ENCODE measurements at regions not wholly inside any gene's neighbourhood (a gene's known extent, or its start where the extent isn't known, plus 50 kb on each side); places are given as distances from the start of the nearest gene placed in this dataset.

- FAIRE-seq (no peak), DNase-seq (ENCODE audit: low read depth) (peak; percentile 22)
- Histone ChIP-seq H3K27me3 (ENCODE audit: control insufficient read depth, insufficient read depth, low read length) (no peaks in the 10 kb centered on the region), H3K36me3 (ENCODE audit: control insufficient read depth, insufficient read depth, low read length) (no peaks in the 10 kb centered on the region), H3K4me3 (ENCODE audit: low read depth, low read length) (no peak overlapping the region)
- no peak for TF ChIP-seq CTCF (IDR thresholded peaks at IDR 0.05; ENCODE audit: insufficient read depth, low read length, severe bottlenecking)
Observed at GRCh38 chr18:46325895-46326294, 221.7 kb downstream of the HAUS1 start.

- no peak for FAIRE-seq
Observed at GRCh38 chr18:46329736-46330246, 225.6 kb downstream of the HAUS1 start.

GRCh38 chr18:46331316-46331715, 227.1 kb downstream of the HAUS1 start:
- H3K27me3 ChIP-seq (ENCODE audit: control insufficient read depth, insufficient read depth, low read length): no peaks in the 10 kb centered on the region
- H3K4me3 ChIP-seq (ENCODE audit: low read depth, low read length): no peak overlapping the region
- no peak for TF ChIP-seq CTCF (IDR thresholded peaks at IDR 0.05; ENCODE audit: insufficient read depth, low read length, severe bottlenecking)
- DNase-seq (ENCODE audit: low read depth): no peak
- no peak for FAIRE-seq
- H3K36me3 ChIP-seq (ENCODE audit: control insufficient read depth, insufficient read depth, low read length): no peaks in the 10 kb centered on the region

More at GRCh38 chr18:46329736-46330246, 225.6 kb downstream of the HAUS1 start:
- Histone ChIP-seq H3K36me3 (ENCODE audit: control insufficient read depth, insufficient read depth, low read length) (no peaks in the 10 kb centered on the region), H3K27me3 (ENCODE audit: control insufficient read depth, insufficient read depth, low read length) (no peaks in the 10 kb centered on the region), H3K4me3 (ENCODE audit: low read depth, low read length) (no peak overlapping the region)
- TF ChIP-seq CTCF (IDR thresholded peaks at IDR 0.05; ENCODE audit: insufficient read depth, low read length, severe bottlenecking): no peak
- peak; percentile 26 for DNase-seq (ENCODE audit: low read depth)

GRCh38 chr18:46332286-46332801, 228.2 kb downstream of the HAUS1 start:
- H3K4me3 ChIP-seq (ENCODE audit: low read depth, low read length): no peak overlapping the region
- no peak for TF ChIP-seq CTCF (IDR thresholded peaks at IDR 0.05; ENCODE audit: insufficient read depth, low read length, severe bottlenecking)
- H3K36me3 ChIP-seq (ENCODE audit: control insufficient read depth, insufficient read depth, low read length): no peaks in the 10 kb centered on the region
- FAIRE-seq (no peak), DNase-seq (ENCODE audit: low read depth) (no peak)
- no peaks in the 10 kb centered on the region for H3K27me3 ChIP-seq (ENCODE audit: control insufficient read depth, insufficient read depth, low read length)

- no peak for FAIRE-seq
- Histone ChIP-seq H3K27me3 (ENCODE audit: control insufficient read depth, insufficient read depth, low read length) (no peaks in the 10 kb centered on the region), H3K36me3 (ENCODE audit: control insufficient read depth, insufficient read depth, low read length) (no peaks in the 10 kb centered on the region), H3K4me3 (ENCODE audit: low read depth, low read length) (peak overlapping the region; percentile 63)
- peak; percentile 30 for DNase-seq (ENCODE audit: low read depth)
- no peak for TF ChIP-seq CTCF (IDR thresholded peaks at IDR 0.05; ENCODE audit: insufficient read depth, low read length, severe bottlenecking)
Observed at GRCh38 chr18:46332921-46333341, 228.7 kb downstream of the HAUS1 start.
